ENCODE measurements at regions not wholly inside any gene's neighbourhood (a gene's known extent, or its start where the extent isn't known, plus 50 kb on each side); places are given as distances from the start of the nearest gene placed in this dataset.
"Not testable (repeated sequence)": the region's sequence is repeated elsewhere in the genome, so short reads cannot be mapped to it uniquely, and the experiment has no call there.

GRCh38 chr3:59502806-59503205, 453.0 kb upstream of the CFAP20DC start:
- DNase-seq (ENCODE audit: low read depth), result peak; percentile 58

- DNase-seq (ENCODE audit: low read depth), result no peak
These were observed 450.1 kb upstream of the CFAP20DC start for GRCh38 chr3:59499954-59500353.

GRCh38 chr3:59499000-59499399, 449.2 kb upstream of the CFAP20DC start:
- DNase-seq (ENCODE audit: low read depth), result no peak

GRCh38 chr3:59496250-59496649, 446.4 kb upstream of the CFAP20DC start:
- no peak for DNase-seq (ENCODE audit: low read depth)

- DNase-seq (ENCODE audit: low read depth), result not testable (repeated sequence)
These were observed 445.1 kb upstream of the CFAP20DC start for GRCh38 chr3:59494969-59495368.

GRCh38 chr3:59486520-59486919, 436.7 kb upstream of the CFAP20DC start:
- no peak for DNase-seq (ENCODE audit: low read depth)

- DNase-seq (ENCODE audit: low read depth), result no peak
These were observed 433.4 kb upstream of the CFAP20DC start for GRCh38 chr3:59483191-59483590.

- DNase-seq (ENCODE audit: low read depth), result peak; percentile 34
These were observed 432.9 kb upstream of the CFAP20DC start for GRCh38 chr3:59482684-59483083.

- DNase-seq (ENCODE audit: low read depth), result no peak
These were observed 432.1 kb upstream of the CFAP20DC start for GRCh38 chr3:59481776-59482400.

GRCh38 chr3:59480486-59480995, 430.7 kb upstream of the CFAP20DC start:
- peak; percentile 60 for DNase-seq (ENCODE audit: low read depth)

GRCh38 chr3:59473636-59474035, 423.8 kb upstream of the CFAP20DC start:
- no peak for DNase-seq (ENCODE audit: low read depth)

- no peak for DNase-seq (ENCODE audit: low read depth)
These were observed 422.7 kb upstream of the CFAP20DC start for GRCh38 chr3:59472541-59472940.

- DNase-seq (ENCODE audit: low read depth), result no peak
These were observed 420.3 kb upstream of the CFAP20DC start for GRCh38 chr3:59469948-59470723.

- no peak for DNase-seq (ENCODE audit: low read depth)
These were observed 417.7 kb upstream of the CFAP20DC start for GRCh38 chr3:59467476-59467875.

- no peak for DNase-seq (ENCODE audit: low read depth)
These were observed 414.4 kb upstream of the CFAP20DC start for GRCh38 chr3:59464187-59464586.

GRCh38 chr3:59463253-59463652, 413.4 kb upstream of the CFAP20DC start:
- DNase-seq (ENCODE audit: low read depth), result no peak

- DNase-seq (ENCODE audit: low read depth), result no peak
These were observed 410.2 kb upstream of the CFAP20DC start for GRCh38 chr3:59460068-59460467.

GRCh38 chr3:59456852-59457485, 407.1 kb upstream of the CFAP20DC start:
- DNase-seq (ENCODE audit: low read depth), result no peak

- no peak for DNase-seq (ENCODE audit: low read depth)
These were observed 402.2 kb upstream of the CFAP20DC start for GRCh38 chr3:59451800-59452746.

GRCh38 chr3:59450946-59451763, 401.3 kb upstream of the CFAP20DC start:
- DNase-seq (ENCODE audit: low read depth), result no peak

- DNase-seq (ENCODE audit: low read depth), result no peak
These were observed 400.6 kb upstream of the CFAP20DC start for GRCh38 chr3:59450437-59450836.
